IMR-90 (cell line): ENCODE measurements at regions not wholly inside any gene's neighbourhood (a gene's known extent, or its start where the extent isn't known, plus 50 kb on each side); places are given as distances from the start of the nearest gene placed in this dataset.

Source experiments
- ATAC-seq: fragments of 200-7000 bp; cut with Tn5 transposase; 2 replicates; pipeline ENCODE4 v1.9.1; 2020; ENCODE audit warnings: low read depth, mild to moderate bottlenecking, moderate library complexity
- BruUV-seq: library from RNA; stranded (reverse); fragments of 400-500 nt; replicated peaks from 2 replicates; lab custom pipeline; 2021; lab: Mats Ljungman, UMichigan
- CTCF ChIA-PET: fragments of 300-600 bp; formaldehyde crosslinking; extraction: SDS; loops from one replicate; lab custom pipeline; 2021; ENCODE audit warnings: antibody characterized with exemption; lab: Yijun Ruan, JAX
- POLR2A ChIA-PET: fragments of 300-600 bp; sonication (Branson Sonifier 250); formaldehyde crosslinking; loops from one replicate; lab custom pipeline; 2022; ENCODE audit warnings: antibody characterized with exemption; ENCODE audit not compliant: unreplicated experiment; lab: Charles Lee
- DNase-seq: peaks from one replicate; pipeline ENCODE4 v3.0.0; 2013
- H2AFZ ChIP-seq: replicated peaks from 2 replicates; pipeline ENCODE3; 2013; ENCODE audit warnings: low read length, mild to moderate bottlenecking; ENCODE audit not compliant: poor library complexity
- H2AK5ac ChIP-seq: 2 replicates; pipeline ENCODE4 v1.6.1; 2013; ENCODE audit warnings: low read depth, low read length, inconsistent platforms
- H2AK9ac ChIP-seq: replicated peaks from 2 replicates; pipeline ENCODE3; 2013; ENCODE audit warnings: mild to moderate bottlenecking, low read depth, low read length, moderate library complexity; ENCODE audit not compliant: poor library complexity
- H2BK120ac ChIP-seq: 2 replicates; pipeline ENCODE4 v1.6.1; 2013; ENCODE audit warnings: low read depth, low read length, inconsistent platforms
- H2BK15ac ChIP-seq: 3 replicates; pipeline ENCODE4 v1.6.1; 2013; ENCODE audit warnings: low read depth, low read length, inconsistent platforms
- H2BK20ac ChIP-seq: 2 replicates; pipeline ENCODE4 v1.6.1; 2013; ENCODE audit warnings: low read depth, mild to moderate bottlenecking, inconsistent platforms, low read length, moderate library complexity
- H2BK5ac ChIP-seq: 2 replicates; pipeline ENCODE4 v1.6.1; 2013; ENCODE audit warnings: mild to moderate bottlenecking, low read depth, low read length, inconsistent platforms; ENCODE audit not compliant: poor library complexity, severe bottlenecking
- H3K14ac ChIP-seq: replicated peaks from 2 replicates; pipeline ENCODE4 v1.6.1; 2013; ENCODE audit warnings: low read depth, low read length, inconsistent platforms
- H3K18ac ChIP-seq: 2 replicates; pipeline ENCODE4 v1.6.1; 2013; ENCODE audit warnings: low read depth, low read length, control low read depth
- H3K23ac ChIP-seq: 2 replicates; pipeline ENCODE4 v1.6.1; 2013; ENCODE audit warnings: low read depth, low read length, inconsistent platforms
- H3K27ac ChIP-seq: 2 replicates; pipeline ENCODE4 v1.5.1; 2013; ENCODE audit warnings: mild to moderate bottlenecking, control low read depth, low read length; ENCODE audit not compliant: insufficient read depth
- H3K27me3 ChIP-seq: 2 replicates; pipeline ENCODE4 v1.6.1; 2013; ENCODE audit warnings: low read length; ENCODE audit not compliant: control insufficient read depth, insufficient read depth
- H3K36me3 ChIP-seq: 2 replicates; pipeline ENCODE4 v1.6.1; 2013; ENCODE audit warnings: low read length, mixed read lengths; ENCODE audit not compliant: control insufficient read depth, insufficient read depth
- H3K4ac ChIP-seq: 2 replicates; pipeline ENCODE4 v1.6.1; 2013; ENCODE audit warnings: low read depth, low read length, inconsistent platforms
- H3K4me1 ChIP-seq: 2 replicates; pipeline ENCODE4 v1.6.1; 2013; ENCODE audit warnings: low read length, mixed read lengths; ENCODE audit not compliant: control insufficient read depth, insufficient read depth
- H3K4me2 ChIP-seq: 2 replicates; pipeline ENCODE4 v1.6.1; 2013; ENCODE audit warnings: low read depth, mild to moderate bottlenecking, control low read depth, low read length, moderate library complexity
- H3K4me3 ChIP-seq: 2 replicates; pipeline ENCODE4 v1.5.1; 2013; ENCODE audit warnings: low read depth, mild to moderate bottlenecking, control low read depth, low read length, moderate library complexity; ENCODE audit not compliant: insufficient read depth
- H3K56ac ChIP-seq: 2 replicates; pipeline ENCODE4 v1.6.1; 2013; ENCODE audit warnings: low read length, inconsistent platforms; ENCODE audit not compliant: insufficient read depth; ENCODE audit errors: extremely low read depth
- H3K79me1 ChIP-seq, 2 experiments: 2 replicates each; pipeline ENCODE4 v1.6.1; 2013; ENCODE audit warnings: low read length in 2 of 2, inconsistent platforms in 1 of 2, low read depth in 1 of 2
- H3K9ac ChIP-seq: 2 replicates; pipeline ENCODE4 v1.6.1; 2013; ENCODE audit warnings: low read depth, low read length, control low read depth
- H3K9me1 ChIP-seq: 2 replicates; pipeline ENCODE4 v1.6.1; 2013; ENCODE audit warnings: low read length, inconsistent platforms; ENCODE audit not compliant: insufficient read depth
- H3K9me3 ChIP-seq: 2 replicates; pipeline ENCODE4 v1.6.1; 2013; ENCODE audit warnings: low read length; ENCODE audit not compliant: control insufficient read depth, insufficient read depth
- H4K20me1 ChIP-seq: 2 replicates; pipeline ENCODE4 v1.6.1; 2013; ENCODE audit warnings: low read length, inconsistent platforms; ENCODE audit not compliant: insufficient read depth
- H4K5ac ChIP-seq: 2 replicates; pipeline ENCODE4 v1.6.1; 2013; ENCODE audit warnings: mild to moderate bottlenecking, low read depth, low read length, control low read depth
- H4K8ac ChIP-seq, 2 experiments: 2 replicates each; pipeline ENCODE4 v1.6.1; 2013; ENCODE audit warnings: low read depth in 2 of 2, low read length in 2 of 2, control low read depth in 1 of 2, inconsistent platforms in 1 of 2
- H4K91ac ChIP-seq: 2 replicates; pipeline ENCODE4 v1.6.1; 2013; ENCODE audit warnings: low read depth, low read length, inconsistent platforms; ENCODE audit not compliant: insufficient read depth
- BHLHE40 ChIP-seq: fragments of 150-350 bp; IDR thresholded peaks from 2 replicates; pipeline ENCODE4 v1.6.1; 2016; ENCODE audit warnings: mild to moderate bottlenecking, low read depth, low read length
- CHD1 ChIP-seq: IDR thresholded peaks from 2 replicates; pipeline ENCODE4 v1.6.1; 2012; ENCODE audit warnings: low read depth, low read length, improper control_type of control experiment
- FOS ChIP-seq: fragments of 150-350 bp; IDR thresholded peaks from 2 replicates; pipeline ENCODE4 v1.6.1; 2016; ENCODE audit warnings: low read depth, low read length
- MAFK ChIP-seq: IDR thresholded peaks from 2 replicates; pipeline ENCODE4 v1.6.1; 2012; ENCODE audit warnings: low read depth, low read length, improper control_type of control experiment
- MAZ ChIP-seq: IDR thresholded peaks from 2 replicates; pipeline ENCODE4 v1.6.1; 2012; ENCODE audit warnings: low read depth, mild to moderate bottlenecking, low read length, improper control_type of control experiment, moderate library complexity, borderline replicate concordance
- MXI1 ChIP-seq: IDR thresholded peaks from 2 replicates; pipeline ENCODE4 v1.6.1; 2012; ENCODE audit warnings: low read depth, mild to moderate bottlenecking, low read length, moderate library complexity, borderline replicate concordance
- POLR2A ChIP-seq: IDR thresholded peaks from 2 replicates; pipeline ENCODE4 v1.6.1; 2012; ENCODE audit warnings: mild to moderate bottlenecking, low read depth, low read length
- RAD21 ChIP-seq: IDR thresholded peaks from 2 replicates; pipeline ENCODE4 v1.6.1; 2012; ENCODE audit warnings: low read length, improper control_type of control experiment
- RFX5 ChIP-seq: IDR thresholded peaks from 2 replicates; pipeline ENCODE4 v1.8.0; 2012; ENCODE audit warnings: low read depth, mild to moderate bottlenecking, low read length, moderate library complexity
- SMC3 ChIP-seq: fragments of 150-350 bp; IDR thresholded peaks from 2 replicates; pipeline ENCODE4 v1.6.1; 2016; ENCODE audit warnings: low read depth, mild to moderate bottlenecking, antibody characterized with exemption, low read length, moderate library complexity
- WGBS, 2 experiments: methylation state at CpG; one replicate each; pipeline versions ENCODE4 v1.1.5 to v1.1.7; 2013; ENCODE audit warnings: missing lambda C conversion rate in 2 of 2; ENCODE audit not compliant: insufficient read length in 1 of 2; ENCODE audit errors: extremely low coverage in 2 of 2; 5-methylcytosine and 5-hydroxymethylcytosine counted together
- dilution Hi-C: fragments of 300-500 bp; cut with HindIII; formaldehyde crosslinking; loops from one replicate; pipeline ENCODE4 v1.14.3; 2018; ENCODE audit warnings: low sequenced_read_pairs; ENCODE audit not compliant: unreplicated experiment
- in situ Hi-C: fragments of 300-500 bp; cut with MboI; formaldehyde crosslinking; loops from 3 replicates; pipeline ENCODE4 v1.14.3; 2019; ENCODE audit warnings: low sequenced_read_pairs, inconsistent platforms, mixed read lengths
- intact Hi-C: fragments of 100-400 bp; cut with micrococcal nuclease; formaldehyde crosslinking; loops from 2 replicates; pipeline ENCODE4 v1.10.0; 2022
- TF ChIP-seq, protein P1 (sequence below): fragments of 150-350 bp; IDR thresholded peaks from 2 replicates; pipeline ENCODE4 v1.6.1; 2016; ENCODE audit warnings: low read depth, mild to moderate bottlenecking, low read length, moderate library complexity, borderline replicate concordance
- TF ChIP-seq, protein P2 (sequence below): conservative IDR thresholded peaks from 2 replicates; pipeline ENCODE4 v1.5.1; 2012; ENCODE audit warnings: mild to moderate bottlenecking, low read depth, low read length, improper control_type of control experiment

DNA sequence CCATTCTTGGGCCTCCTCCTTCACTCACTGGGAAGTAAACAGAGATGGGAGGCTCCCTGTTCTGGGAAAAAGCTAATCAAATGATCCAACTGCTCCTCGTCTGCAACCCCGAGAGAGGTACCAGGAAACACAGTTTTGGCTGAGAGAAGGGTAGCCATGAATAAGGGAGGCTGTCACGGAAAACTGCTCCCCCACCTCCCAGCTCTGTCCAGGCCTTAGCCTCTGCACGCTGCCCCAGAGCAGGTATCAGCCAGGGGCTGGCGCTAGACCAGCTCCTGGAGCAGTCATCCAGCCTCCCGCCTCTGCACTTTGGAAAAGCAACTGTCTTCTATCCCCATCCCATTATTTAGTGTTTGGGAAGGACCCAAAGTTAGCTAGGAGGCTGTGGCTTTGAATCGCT, 266.1 kb downstream of the NDUFS4 start:
- BruUV-seq: no TSS peak
- no peak overlapping the region for H3K23ac ChIP-seq
- H3K4ac ChIP-seq: no peak overlapping the region
- DNase-seq (no peak), ATAC-seq (no peak)
- no peaks in the 10 kb centered on the region for H3K9me3 ChIP-seq
- POLR2A ChIA-PET: no interaction called here
- H2AFZ ChIP-seq: no peak overlapping the region
- WGBS, 2 experiments: no CpG with 5 or more reads among the region's 7 CpGs
- dilution Hi-C loops: no loop called here
- no peak overlapping the region for H2AK5ac ChIP-seq
- no peaks in the 10 kb centered on the region for H4K20me1 ChIP-seq
- in situ Hi-C loops: no loop called here
- no peak overlapping the region for H2AK9ac ChIP-seq
- H3K14ac ChIP-seq: no peak overlapping the region
- H3K18ac ChIP-seq: no peak overlapping the region
- TF ChIP-seq MAFK (no peak), FOS (no peak), MXI1 (no peak), RAD21 (no peak), RFX5 (no peak), POLR2A (no peak), SMC3 (no peak), CHD1 (no peak), MAZ (no peak), BHLHE40 (no peak)
- TF ChIP-seq, protein P1, sequence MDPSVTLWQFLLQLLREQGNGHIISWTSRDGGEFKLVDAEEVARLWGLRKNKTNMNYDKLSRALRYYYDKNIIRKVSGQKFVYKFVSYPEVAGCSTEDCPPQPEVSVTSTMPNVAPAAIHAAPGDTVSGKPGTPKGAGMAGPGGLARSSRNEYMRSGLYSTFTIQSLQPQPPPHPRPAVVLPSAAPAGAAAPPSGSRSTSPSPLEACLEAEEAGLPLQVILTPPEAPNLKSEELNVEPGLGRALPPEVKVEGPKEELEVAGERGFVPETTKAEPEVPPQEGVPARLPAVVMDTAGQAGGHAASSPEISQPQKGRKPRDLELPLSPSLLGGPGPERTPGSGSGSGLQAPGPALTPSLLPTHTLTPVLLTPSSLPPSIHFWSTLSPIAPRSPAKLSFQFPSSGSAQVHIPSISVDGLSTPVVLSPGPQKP: no peak
- TF ChIP-seq, protein P2, sequence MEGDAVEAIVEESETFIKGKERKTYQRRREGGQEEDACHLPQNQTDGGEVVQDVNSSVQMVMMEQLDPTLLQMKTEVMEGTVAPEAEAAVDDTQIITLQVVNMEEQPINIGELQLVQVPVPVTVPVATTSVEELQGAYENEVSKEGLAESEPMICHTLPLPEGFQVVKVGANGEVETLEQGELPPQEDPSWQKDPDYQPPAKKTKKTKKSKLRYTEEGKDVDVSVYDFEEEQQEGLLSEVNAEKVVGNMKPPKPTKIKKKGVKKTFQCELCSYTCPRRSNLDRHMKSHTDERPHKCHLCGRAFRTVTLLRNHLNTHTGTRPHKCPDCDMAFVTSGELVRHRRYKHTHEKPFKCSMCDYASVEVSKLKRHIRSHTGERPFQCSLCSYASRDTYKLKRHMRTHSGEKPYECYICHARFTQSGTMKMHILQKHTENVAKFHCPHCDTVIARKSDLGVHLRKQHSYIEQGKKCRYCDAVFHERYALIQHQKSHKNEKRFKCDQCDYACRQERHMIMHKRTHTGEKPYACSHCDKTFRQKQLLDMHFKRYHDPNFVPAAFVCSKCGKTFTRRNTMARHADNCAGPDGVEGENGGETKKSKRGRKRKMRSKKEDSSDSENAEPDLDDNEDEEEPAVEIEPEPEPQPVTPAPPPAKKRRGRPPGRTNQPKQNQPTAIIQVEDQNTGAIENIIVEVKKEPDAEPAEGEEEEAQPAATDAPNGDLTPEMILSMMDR: no peak
- H3K4me3 ChIP-seq: no peak overlapping the region
- H3K79me1 ChIP-seq: no peaks in the 10 kb centered on the region
- H4K91ac ChIP-seq: no peak overlapping the region
- no peak overlapping the region for H2BK20ac ChIP-seq
- H2BK120ac ChIP-seq: no peak overlapping the region
- no peaks in the 10 kb centered on the region; the same call in 1 of the 2 replicates for H3K27me3 ChIP-seq
- H3K9me1 ChIP-seq: no peaks in the 10 kb centered on the region
- H4K5ac ChIP-seq: no peak overlapping the region
- H2BK5ac ChIP-seq: no peak overlapping the region
- H3K9ac ChIP-seq: no peak overlapping the region
- no peak overlapping the region for H3K27ac ChIP-seq
- no peak overlapping the region for H2BK15ac ChIP-seq
- no peak overlapping the region for H4K8ac ChIP-seq
- H3K4me2 ChIP-seq: no peak overlapping the region
- CTCF ChIA-PET: no interaction called here
- intact Hi-C loops: no loop called here
- no peaks in the 10 kb centered on the region for H3K4me1 ChIP-seq
- H3K36me3 ChIP-seq: no peaks in the 10 kb centered on the region
- H3K56ac ChIP-seq: no peak overlapping the region
